ENCODE measurements at regions not wholly inside any gene's neighbourhood (a gene's known extent, or its start where the extent isn't known, plus 50 kb on each side); places are given as distances from the start of the nearest gene placed in this dataset.

DNA sequence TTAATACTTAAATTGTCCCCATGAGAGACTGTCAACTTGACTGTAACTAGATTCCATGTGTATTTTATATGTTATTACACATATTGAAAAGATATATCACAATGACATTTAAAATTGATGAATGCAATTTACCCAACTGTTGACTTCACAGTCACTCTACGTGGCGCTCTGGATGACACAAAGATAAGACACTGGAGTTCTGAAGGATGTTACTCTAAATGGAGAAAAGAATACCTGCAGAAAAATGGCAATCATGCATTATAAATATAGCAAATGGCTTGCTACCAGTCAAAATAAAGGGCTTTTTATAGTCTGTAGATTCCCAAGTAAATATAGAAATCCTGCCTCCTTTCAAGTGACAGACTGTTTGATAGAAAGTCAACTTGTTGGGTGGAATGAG, 143.6 kb upstream of the KLF6 start:
- TF ChIP-seq, protein P1, sequence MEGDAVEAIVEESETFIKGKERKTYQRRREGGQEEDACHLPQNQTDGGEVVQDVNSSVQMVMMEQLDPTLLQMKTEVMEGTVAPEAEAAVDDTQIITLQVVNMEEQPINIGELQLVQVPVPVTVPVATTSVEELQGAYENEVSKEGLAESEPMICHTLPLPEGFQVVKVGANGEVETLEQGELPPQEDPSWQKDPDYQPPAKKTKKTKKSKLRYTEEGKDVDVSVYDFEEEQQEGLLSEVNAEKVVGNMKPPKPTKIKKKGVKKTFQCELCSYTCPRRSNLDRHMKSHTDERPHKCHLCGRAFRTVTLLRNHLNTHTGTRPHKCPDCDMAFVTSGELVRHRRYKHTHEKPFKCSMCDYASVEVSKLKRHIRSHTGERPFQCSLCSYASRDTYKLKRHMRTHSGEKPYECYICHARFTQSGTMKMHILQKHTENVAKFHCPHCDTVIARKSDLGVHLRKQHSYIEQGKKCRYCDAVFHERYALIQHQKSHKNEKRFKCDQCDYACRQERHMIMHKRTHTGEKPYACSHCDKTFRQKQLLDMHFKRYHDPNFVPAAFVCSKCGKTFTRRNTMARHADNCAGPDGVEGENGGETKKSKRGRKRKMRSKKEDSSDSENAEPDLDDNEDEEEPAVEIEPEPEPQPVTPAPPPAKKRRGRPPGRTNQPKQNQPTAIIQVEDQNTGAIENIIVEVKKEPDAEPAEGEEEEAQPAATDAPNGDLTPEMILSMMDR (IDR thresholded peaks at IDR 0.05; ENCODE audit: extremely low read depth in 1 of 2, insufficient read depth in 1 of 2, low read depth in 1 of 2, low read length in 2 of 2), result no peak
- TF ChIP-seq POLR2A (IDR thresholded peaks at IDR 0.05; ENCODE audit: low read depth, low read length) (no peak), EZH2 (IDR thresholded peaks at IDR 0.05; ENCODE audit: borderline replicate concordance, low read depth, low read length, severe bottlenecking) (no peak), POLR2AphosphoS5 (IDR thresholded peaks at IDR 0.05; ENCODE audit: insufficient read depth, low read depth, low read length) (no peak)
